VCaP (cell line): ENCODE measurements at regions not wholly inside any gene's neighbourhood (a gene's known extent, or its start where the extent isn't known, plus 50 kb on each side); places are given as distances from the start of the nearest gene placed in this dataset.
"Not testable (repeated sequence)": the region's sequence is repeated elsewhere in the genome, so short reads cannot be mapped to it uniquely, and the experiment has no call there.

Experiments
- H3K27ac ChIP-seq: fragments of 450-650 bp; 2 replicates; pipeline ENCODE4 v1.5.1; 2017
- TF ChIP-seq, protein P1 (sequence below): fragments of 450-650 bp; conservative IDR thresholded peaks from 2 replicates; pipeline ENCODE4 v1.5.1; 2017; ENCODE audit warnings: mild to moderate bottlenecking, moderate library complexity

DNA sequence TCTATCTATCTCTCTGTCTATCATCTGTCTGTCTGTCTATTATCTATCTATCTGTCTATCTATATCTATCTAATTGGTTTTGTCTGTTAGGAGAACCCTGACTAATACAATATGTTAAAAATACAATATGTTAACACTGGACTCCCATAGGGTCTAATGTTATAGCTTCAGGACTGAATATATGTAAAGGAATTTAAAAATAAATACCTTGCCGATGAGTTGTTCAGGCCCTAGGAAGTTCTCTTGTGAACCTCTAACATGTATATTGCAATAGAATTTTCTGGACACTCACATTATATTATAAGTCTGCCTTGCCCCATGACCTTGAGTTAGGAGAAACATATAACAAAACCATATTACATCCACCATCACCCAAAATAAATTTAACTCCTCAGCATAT, 900.6 kb downstream of the NCAM2 start:
- TF ChIP-seq, protein P1, sequence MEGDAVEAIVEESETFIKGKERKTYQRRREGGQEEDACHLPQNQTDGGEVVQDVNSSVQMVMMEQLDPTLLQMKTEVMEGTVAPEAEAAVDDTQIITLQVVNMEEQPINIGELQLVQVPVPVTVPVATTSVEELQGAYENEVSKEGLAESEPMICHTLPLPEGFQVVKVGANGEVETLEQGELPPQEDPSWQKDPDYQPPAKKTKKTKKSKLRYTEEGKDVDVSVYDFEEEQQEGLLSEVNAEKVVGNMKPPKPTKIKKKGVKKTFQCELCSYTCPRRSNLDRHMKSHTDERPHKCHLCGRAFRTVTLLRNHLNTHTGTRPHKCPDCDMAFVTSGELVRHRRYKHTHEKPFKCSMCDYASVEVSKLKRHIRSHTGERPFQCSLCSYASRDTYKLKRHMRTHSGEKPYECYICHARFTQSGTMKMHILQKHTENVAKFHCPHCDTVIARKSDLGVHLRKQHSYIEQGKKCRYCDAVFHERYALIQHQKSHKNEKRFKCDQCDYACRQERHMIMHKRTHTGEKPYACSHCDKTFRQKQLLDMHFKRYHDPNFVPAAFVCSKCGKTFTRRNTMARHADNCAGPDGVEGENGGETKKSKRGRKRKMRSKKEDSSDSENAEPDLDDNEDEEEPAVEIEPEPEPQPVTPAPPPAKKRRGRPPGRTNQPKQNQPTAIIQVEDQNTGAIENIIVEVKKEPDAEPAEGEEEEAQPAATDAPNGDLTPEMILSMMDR = no peak
- no peak overlapping the region for H3K27ac ChIP-seq

DNA sequence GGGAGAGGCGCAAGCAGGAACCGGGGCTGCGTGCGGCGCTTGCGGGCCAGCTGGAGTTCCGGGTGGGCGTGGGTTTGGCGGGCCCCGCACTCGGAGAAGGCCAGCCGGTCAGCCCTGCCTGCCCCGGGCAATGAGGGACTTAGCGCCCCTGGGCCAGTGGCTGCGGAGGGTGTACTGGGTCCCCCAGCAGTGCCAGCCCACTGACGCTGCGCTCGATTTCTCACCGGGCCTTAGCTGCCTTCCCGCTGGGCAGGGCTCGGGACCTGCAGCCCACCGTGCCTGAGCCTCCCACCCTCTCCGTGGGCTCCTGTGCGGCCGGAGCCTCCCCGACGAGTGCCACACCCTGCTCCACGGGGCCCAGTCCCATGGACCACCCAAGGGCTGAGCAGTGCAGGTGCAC, 904.2 kb downstream of the NCAM2 start:
- not testable (repeated sequence) for H3K27ac ChIP-seq

DNA sequence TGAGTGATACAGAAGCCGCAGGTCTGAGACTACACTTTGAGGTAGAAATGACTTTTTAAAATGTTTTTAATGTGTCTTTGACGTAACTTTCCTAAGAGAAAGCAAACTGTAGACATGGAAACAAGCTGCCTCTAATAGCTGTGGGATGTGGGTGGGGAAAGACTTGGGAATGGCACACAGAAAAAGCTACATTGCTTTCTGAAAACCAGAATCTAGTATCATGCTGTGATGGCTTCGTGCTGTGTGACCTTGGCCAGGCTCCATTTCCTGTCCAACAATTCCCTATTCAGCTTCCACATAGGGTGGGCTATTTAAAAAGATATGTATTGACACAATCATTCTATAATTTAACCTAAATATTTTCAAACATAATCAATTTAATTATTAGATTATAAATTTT, 909.1 kb downstream of the NCAM2 start:
- no peak overlapping the region for H3K27ac ChIP-seq
- TF ChIP-seq, protein P1 = no peak

GRCh38 chr21:21915816-21916215, 917.6 kb downstream of the NCAM2 start:
- TF ChIP-seq, protein P1 = no peak

GRCh38 chr21:21921410-21922232, 923.4 kb downstream of the NCAM2 start:
- TF ChIP-seq, protein P1 = peak; percentile 99
- no peak overlapping the region for H3K27ac ChIP-seq

More at GRCh38 chr21:21915816-21916215, 917.6 kb downstream of the NCAM2 start:
- no peak overlapping the region for H3K27ac ChIP-seq

GRCh38 chr21:21929226-21929625, 931.0 kb downstream of the NCAM2 start:
- no peak overlapping the region for H3K27ac ChIP-seq
- TF ChIP-seq, protein P1 = no peak

DNA sequence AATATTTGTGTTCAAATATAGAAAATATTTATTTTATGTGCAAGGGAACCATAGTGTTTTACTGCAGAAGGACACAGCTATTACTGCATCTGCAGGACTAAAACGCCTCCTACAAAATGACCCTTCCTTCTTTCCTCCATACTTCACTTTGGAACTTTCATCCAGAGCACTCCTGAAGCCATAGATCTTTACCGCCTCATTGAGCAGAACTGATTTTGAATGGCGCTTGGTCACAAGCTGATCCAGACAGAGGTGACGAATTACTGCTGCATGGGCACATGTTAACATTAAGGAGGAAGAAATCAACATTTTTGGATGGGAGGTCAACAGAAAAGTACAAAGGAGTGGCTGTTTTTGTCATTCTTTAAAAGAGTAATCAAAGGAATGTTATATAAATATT, 931.6 kb downstream of the NCAM2 start:
- no peak overlapping the region for H3K27ac ChIP-seq
- TF ChIP-seq, protein P1 = no peak

DNA sequence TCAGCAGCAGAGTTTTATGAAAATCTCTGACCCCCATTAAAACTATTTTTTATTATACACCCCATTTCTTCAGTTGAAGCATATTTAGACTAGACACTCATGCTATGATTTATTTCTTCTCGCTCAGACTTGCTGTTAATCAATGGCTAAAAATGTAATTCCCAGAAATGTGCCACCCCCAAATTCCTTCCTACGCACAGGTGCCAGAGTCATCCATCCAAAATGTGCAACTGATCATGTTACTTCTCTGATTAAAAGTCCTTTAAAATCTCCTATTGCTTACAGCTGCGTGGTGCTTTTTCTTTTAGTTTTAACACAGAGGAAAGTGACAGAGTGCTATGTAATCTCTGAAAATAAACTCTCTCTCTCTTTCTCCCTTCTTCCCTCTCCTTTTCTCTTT, 954.4 kb downstream of the NCAM2 start:
- H3K27ac ChIP-seq = no peak overlapping the region
- TF ChIP-seq, protein P1 = no peak
